ENCODE measurements at regions not wholly inside any gene's neighbourhood (a gene's known extent, or its start where the extent isn't known, plus 50 kb on each side); places are given as distances from the start of the nearest gene placed in this dataset.

- no peak for DNase-seq (ENCODE audit: low read depth in 2 of 2)
Measured at GRCh38 chr5:174287761-174288160, 242.3 kb downstream of the NSG2 start.

- DNase-seq (ENCODE audit: low read depth in 2 of 2): no peak
Measured at GRCh38 chr5:174288439-174288838, 242.9 kb downstream of the NSG2 start.

- no peak for DNase-seq (ENCODE audit: low read depth in 2 of 2)
Measured at GRCh38 chr5:174291162-174291561, 245.7 kb downstream of the NSG2 start.

DNA sequence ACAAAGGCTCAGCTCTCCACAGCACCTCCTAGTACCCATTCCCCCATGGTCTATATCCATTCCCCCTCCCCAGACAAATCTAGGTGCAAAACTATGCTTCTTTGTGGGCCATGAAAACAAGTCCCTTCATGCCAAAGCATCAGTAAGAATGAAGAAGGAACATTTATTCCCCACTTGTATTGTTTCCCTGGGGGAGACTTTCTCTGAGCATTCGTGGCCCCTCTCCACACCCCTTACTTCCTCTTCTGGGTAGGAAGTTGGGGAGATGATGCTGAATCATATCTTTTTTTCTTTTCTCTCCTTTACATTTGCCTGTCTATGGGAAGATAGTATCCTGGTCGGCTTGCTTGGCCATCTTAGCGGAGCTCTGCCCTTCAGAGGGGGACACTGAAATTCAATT is 246.8 kb downstream of the NSG2 start:
- no peak for DNase-seq (ENCODE audit: low read depth in 2 of 2)

DNA sequence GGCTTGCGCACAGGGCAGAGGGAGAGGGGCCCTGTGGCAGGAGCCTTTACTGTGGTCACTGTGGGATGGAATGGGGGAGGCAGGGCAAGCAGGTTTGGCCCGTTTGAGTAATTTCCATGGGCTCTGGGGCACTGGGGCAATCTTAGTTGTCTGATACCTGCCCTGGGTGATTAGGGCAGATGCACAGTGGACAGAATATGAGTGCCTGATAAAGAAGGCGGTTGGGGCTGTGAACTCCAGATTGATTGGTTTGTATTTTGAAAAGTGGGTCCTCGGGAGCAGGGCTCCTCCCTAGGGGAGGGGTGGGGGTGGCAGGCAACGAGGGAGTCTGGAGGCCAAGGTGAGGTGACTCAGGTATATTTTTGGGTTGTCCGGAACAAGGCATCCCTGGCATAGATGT is 247.5 kb downstream of the NSG2 start:
- no peak for DNase-seq (ENCODE audit: low read depth in 2 of 2)

DNA sequence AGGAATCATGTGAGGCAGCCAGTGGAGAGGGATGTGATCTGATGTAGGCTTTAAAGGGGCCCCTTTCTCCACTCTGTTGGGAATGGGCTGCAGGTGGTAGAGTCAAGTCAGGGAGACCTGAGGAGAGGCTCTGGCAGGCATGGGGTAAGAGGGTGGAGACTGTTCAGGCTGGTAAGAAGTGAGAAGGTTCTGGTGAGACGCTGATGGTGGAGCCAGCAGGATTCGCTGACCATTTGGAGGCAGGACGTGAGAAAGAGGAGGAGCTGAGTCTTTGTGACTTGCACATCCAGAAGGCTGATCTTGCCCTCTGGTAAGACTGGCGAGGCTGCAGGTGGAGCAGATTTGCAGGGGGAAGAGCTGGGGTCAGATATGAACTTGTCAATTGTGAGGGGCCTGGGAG is 248.0 kb downstream of the NSG2 start:
- no peak for DNase-seq (ENCODE audit: low read depth in 2 of 2)

DNA sequence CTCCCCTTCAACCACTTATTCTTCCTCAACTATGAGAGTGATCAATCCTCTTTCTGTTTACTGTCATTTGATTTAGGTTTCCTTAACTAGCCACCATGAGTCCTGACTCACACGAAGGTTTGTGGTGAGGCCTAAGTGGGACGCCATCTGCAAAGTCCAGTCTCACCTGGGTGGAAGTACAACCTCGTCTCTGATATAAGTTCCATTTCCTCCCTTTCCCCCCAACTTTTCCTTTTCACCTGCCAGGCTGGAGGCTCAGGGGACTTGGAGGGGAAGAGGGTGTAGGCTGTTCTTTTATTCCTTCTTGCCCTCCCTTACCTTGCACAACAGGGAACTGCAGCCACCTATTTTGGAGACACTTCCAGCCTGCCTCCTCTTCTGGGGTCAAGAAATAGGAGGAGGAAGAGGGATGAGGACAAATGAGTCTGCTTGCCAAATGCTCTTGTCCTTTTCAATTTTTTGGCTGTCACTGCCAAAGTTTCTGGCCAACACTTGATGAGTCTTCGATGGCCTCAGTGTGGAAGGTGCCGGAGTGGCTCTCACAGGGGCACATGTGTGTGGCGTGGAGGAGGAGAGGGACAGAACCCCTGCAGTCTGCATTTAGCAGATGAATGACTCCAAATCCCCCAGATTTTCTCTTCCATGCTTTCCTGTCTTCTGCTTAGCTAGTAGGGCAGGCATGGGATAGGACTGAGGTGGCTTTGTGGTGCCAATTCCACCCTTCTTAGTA is 249.6 kb downstream of the NSG2 start:
- DNase-seq (ENCODE audit: low read depth in 2 of 2): no peak

DNA sequence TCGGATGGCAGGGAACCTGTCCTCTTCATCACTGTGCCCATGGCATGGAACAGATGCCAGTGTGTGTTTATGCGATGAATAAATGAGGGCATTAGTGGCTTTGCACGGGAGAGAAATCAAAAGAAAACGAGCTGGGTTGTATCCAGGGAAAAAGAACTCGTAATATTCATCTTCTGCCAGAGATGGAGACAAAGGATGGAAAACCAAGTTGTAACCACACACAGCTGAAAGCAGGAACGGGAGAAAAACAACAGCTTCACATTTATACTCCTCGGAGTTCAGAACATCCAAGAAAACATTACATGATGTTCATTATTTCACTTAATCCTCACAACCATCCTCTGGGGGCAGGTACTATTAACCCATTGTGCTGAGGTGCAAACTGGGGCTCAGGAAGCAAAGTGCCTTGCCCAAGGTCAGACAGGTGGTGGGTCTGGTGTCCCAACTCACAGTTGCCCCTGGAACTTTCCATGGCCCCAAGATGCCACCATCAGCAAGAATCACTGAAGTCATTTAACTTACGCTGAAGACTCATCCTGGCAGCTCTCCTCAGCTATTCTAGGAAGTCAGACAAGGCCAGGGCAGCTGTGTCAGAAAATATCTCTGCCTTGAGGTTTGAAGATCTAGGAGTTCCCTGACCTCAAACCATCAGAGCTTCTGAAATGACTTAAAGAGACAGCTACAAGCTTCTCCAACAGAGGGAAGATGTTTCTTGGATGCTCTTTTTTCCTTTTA is 250.4 kb downstream of the NSG2 start:
- DNase-seq (ENCODE audit: low read depth in 2 of 2): no peak

- DNase-seq (ENCODE audit: low read depth in 2 of 2): no peak
Measured at GRCh38 chr5:174300118-174300940, 254.8 kb downstream of the NSG2 start.

GRCh38 chr5:174300941-174301761 is 255.6 kb downstream of the NSG2 start:
- DNase-seq (ENCODE audit: low read depth in 2 of 2): no peak

- no peak for DNase-seq (ENCODE audit: low read depth in 2 of 2)
Measured at GRCh38 chr5:174301848-174302625, 256.5 kb downstream of the NSG2 start.

DNA sequence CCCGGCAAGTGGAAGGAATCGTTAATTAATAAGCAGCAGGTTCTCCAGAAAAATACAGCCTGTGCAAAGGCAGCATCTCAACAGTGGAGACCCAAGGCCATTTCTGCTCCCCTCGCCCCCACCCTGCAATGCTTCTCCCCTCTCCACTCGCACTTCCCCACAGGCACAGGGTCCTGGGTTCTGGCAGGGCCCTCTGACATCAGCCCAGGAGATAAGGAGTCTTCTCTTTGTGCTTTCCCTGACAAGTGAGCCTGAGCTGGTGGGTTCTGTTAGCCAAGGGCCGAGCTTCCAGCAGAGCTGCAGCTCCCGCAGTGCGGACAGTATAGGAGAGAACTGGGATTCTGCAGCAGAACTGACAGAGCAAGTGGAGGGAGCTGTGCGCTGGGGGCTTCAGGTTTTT is 257.5 kb downstream of the NSG2 start:
- DNase-seq (ENCODE audit: low read depth in 2 of 2): no peak

- DNase-seq (ENCODE audit: low read depth in 2 of 2): no peak
Measured at GRCh38 chr5:174303437-174304045, 258.0 kb downstream of the NSG2 start.

GRCh38 chr5:174305241-174305681 is 259.8 kb downstream of the NSG2 start:
- DNase-seq (ENCODE audit: low read depth in 2 of 2): no peak

GRCh38 chr5:174306345-174307030 is 261.0 kb downstream of the NSG2 start:
- DNase-seq (ENCODE audit: low read depth in 2 of 2): no peak

DNA sequence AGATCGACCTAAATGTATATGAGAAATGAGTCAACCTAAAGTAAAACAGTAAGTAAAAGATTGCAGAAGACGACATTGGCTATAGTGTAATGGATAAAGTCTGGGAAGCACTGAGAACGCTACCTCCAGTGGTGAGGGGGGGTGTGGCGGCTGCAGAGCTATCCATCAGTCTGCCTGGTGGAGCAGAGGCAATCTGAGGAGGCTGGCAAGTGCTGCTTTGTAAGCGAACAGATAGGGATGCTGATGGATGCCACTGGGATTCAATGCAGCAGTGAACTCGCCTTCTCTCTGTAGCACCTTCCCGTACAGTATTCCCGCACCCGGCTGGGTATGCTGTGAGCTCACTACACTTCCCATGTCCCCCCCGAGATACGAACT is 261.5 kb downstream of the NSG2 start:
- no peak for DNase-seq (ENCODE audit: low read depth in 2 of 2)

DNA sequence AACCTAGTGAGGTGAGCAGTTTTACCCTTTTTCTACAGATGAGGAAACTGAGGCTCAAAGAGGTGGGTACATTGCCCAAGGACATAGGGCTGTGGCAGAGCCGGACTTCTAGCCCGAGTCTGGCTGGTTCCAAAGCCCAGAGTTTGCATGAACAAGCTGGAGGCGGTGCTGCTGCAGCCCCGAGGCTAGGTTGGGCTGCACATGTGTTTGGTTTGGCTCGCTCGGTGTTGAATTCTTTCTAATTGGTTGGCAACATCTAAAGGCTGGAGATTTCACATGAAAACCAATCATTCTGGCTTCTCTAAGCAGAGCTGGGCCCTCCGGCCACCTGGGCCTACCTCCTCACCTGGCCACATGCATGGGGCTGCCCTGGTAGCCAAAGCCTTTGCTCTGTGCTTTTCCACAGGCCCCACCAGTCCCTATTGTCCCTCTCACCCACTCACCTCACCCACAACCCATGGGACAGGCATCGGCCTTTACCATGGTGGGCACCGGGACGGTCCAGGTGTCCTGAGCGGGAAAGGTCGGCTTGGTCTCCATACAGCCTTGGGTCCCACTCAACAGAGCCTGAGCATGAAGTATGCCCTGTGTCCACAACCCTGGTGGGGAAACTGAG is 262.3 kb downstream of the NSG2 start:
- no peak for DNase-seq (ENCODE audit: low read depth in 2 of 2)

GRCh38 chr5:174309131-174309795 is 263.8 kb downstream of the NSG2 start:
- DNase-seq (ENCODE audit: low read depth in 2 of 2): no peak

- DNase-seq (ENCODE audit: low read depth in 2 of 2): no peak
Measured at GRCh38 chr5:174310243-174310642, 264.7 kb downstream of the NSG2 start.

All from stimulated activated CD8-positive, alpha-beta memory T cell treated with anti-CD3 and anti-CD28 coated beads, Interleukin-2, amount 100 ng/mL, for 1 hour (primary cell).